Tibial nerve (tissue), 4 donors: ENCODE measurements at regions not wholly inside any gene's neighbourhood (a gene's known extent, or its start where the extent isn't known, plus 50 kb on each side); places are given as distances from the start of the nearest gene placed in this dataset.

Experiments
- EP300 ChIP-seq, 2 donors: sonication (generic); formaldehyde crosslinking; IDR thresholded peaks; one replicate each; pipeline ENCODE4 v1.6.1; 2017; ENCODE audit warnings: antibody characterized with exemption in 2 of 2, mild to moderate bottlenecking in 1 of 2
- POLR2A ChIP-seq, 2 donors: fragments of 450-650 bp; IDR thresholded peaks; one replicate each; pipeline ENCODE4 v1.6.1; 2017; ENCODE audit warnings: antibody characterized with exemption in 2 of 2, mild to moderate bottlenecking in 2 of 2, moderate library complexity in 2 of 2
- TF ChIP-seq, protein P1 (sequence below), 5 experiments: fragments of 200-600 bp in 3 of 5; fragments of 450-650 bp in 2 of 5; sonication (generic) in 3 of 5; IDR thresholded peaks; one replicate each; pipeline ENCODE4 v1.5.1; 2016 to 2019; ENCODE audit warnings: antibody characterized with exemption in 5 of 5, mild to moderate bottlenecking in 3 of 5, moderate library complexity in 2 of 5

DNA sequence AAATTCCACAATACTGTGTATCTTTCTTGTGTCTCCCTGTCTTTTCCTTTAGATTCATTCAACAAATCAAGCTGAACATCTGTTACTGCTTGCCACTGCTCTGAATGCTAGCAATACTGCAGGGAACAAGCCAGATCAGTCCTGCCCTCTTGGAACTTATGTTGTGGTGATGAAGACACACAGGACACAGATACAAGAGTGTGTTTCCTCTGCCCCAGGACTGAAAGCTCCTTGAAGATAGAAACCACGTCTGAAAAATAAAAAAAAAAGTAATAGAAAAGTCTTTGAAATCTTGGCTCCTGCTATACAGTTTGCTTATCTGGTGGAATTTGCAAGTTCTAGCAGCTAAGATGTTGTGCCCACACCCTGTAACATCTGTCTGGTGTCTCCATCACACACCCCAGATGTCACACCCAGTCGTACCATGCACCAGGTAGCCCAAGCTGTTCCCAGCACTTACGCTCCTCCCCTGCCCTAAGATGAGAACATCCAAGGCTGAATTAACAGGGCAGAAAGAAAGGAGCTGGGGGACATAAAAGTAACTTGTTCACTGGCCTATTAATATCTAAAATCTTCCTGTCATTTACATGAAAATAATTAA, 80.2 kb upstream of the GALNT2 start:
- TF ChIP-seq EP300 (IDR thresholded peaks at IDR 0.05) (no peak), POLR2A (IDR thresholded peaks at IDR 0.05) (no peak)
- TF ChIP-seq, protein P1, sequence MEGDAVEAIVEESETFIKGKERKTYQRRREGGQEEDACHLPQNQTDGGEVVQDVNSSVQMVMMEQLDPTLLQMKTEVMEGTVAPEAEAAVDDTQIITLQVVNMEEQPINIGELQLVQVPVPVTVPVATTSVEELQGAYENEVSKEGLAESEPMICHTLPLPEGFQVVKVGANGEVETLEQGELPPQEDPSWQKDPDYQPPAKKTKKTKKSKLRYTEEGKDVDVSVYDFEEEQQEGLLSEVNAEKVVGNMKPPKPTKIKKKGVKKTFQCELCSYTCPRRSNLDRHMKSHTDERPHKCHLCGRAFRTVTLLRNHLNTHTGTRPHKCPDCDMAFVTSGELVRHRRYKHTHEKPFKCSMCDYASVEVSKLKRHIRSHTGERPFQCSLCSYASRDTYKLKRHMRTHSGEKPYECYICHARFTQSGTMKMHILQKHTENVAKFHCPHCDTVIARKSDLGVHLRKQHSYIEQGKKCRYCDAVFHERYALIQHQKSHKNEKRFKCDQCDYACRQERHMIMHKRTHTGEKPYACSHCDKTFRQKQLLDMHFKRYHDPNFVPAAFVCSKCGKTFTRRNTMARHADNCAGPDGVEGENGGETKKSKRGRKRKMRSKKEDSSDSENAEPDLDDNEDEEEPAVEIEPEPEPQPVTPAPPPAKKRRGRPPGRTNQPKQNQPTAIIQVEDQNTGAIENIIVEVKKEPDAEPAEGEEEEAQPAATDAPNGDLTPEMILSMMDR (IDR thresholded peaks at IDR 0.05): no peak
